GM19438 (cell line): ENCODE measurements at regions not wholly inside any gene's neighbourhood (a gene's known extent, or its start where the extent isn't known, plus 50 kb on each side); places are given as distances from the start of the nearest gene placed in this dataset.

Experiments used
- ATAC-seq: cut with Tn5 transposase; IDR thresholded peaks from one replicate; pipeline ENCODE4 v1.9.1; 2021; ENCODE audit warnings: low read depth; ENCODE audit not compliant: unreplicated experiment

- no peak for ATAC-seq
These were observed 207.4 kb upstream of the CDH13 start for GRCh38 chr16:82419332-82419731.

GRCh38 chr16:82414476-82414875, 212.3 kb upstream of the CDH13 start:
- no peak for ATAC-seq

GRCh38 chr16:82412770-82413169, 214.0 kb upstream of the CDH13 start:
- no peak for ATAC-seq

- no peak for ATAC-seq
These were observed 221.0 kb upstream of the CDH13 start for GRCh38 chr16:82405736-82406135.

- ATAC-seq = no peak
These were observed 222.0 kb upstream of the CDH13 start for GRCh38 chr16:82404586-82405315.

GRCh38 chr16:82402665-82403218, 224.0 kb upstream of the CDH13 start:
- no peak for ATAC-seq

GRCh38 chr16:82400046-82400445, 226.7 kb upstream of the CDH13 start:
- ATAC-seq = no peak

GRCh38 chr16:82396509-82396908, 226.5 kb upstream of the MPHOSPH6 start:
- no peak for ATAC-seq

GRCh38 chr16:82395212-82395611, 225.2 kb upstream of the MPHOSPH6 start:
- ATAC-seq = no peak

GRCh38 chr16:82391690-82392089, 221.7 kb upstream of the MPHOSPH6 start:
- no peak for ATAC-seq

GRCh38 chr16:82389956-82390650, 220.1 kb upstream of the MPHOSPH6 start:
- ATAC-seq = no peak

GRCh38 chr16:82386761-82387160, 216.7 kb upstream of the MPHOSPH6 start:
- ATAC-seq = no peak

GRCh38 chr16:82384949-82385348, 214.9 kb upstream of the MPHOSPH6 start:
- no peak for ATAC-seq

- no peak for ATAC-seq
These were observed 214.0 kb upstream of the MPHOSPH6 start for GRCh38 chr16:82384017-82384416.

GRCh38 chr16:82382521-82382920, 212.5 kb upstream of the MPHOSPH6 start:
- no peak for ATAC-seq

GRCh38 chr16:82379551-82379950, 209.5 kb upstream of the MPHOSPH6 start:
- ATAC-seq = no peak

GRCh38 chr16:82373976-82374375, 204.0 kb upstream of the MPHOSPH6 start:
- no peak for ATAC-seq

GRCh38 chr16:82370282-82370681, 200.3 kb upstream of the MPHOSPH6 start:
- no peak for ATAC-seq

GRCh38 chr16:82368041-82368440, 198.0 kb upstream of the MPHOSPH6 start:
- ATAC-seq = no peak

GRCh38 chr16:82366462-82366861, 196.4 kb upstream of the MPHOSPH6 start:
- no peak for ATAC-seq

GRCh38 chr16:82364690-82365089, 194.7 kb upstream of the MPHOSPH6 start:
- no peak for ATAC-seq
